A549 (cell line): ENCODE measurements at regions not wholly inside any gene's neighbourhood (a gene's known extent, or its start where the extent isn't known, plus 50 kb on each side); places are given as distances from the start of the nearest gene placed in this dataset.
"Not testable (repeated sequence)": the region's sequence is repeated elsewhere in the genome, so short reads cannot be mapped to it uniquely, and the experiment has no call there.

Experiments used
- ATAC-seq, 2 experiments: fragments of 200-7000 bp in 1 of 2; fragments of >200 bp in 1 of 2; cut with Nextera tagmentation in 1 of 2; cut with Tn5 transposase in 1 of 2; 3 replicates each; pipeline versions ENCODE4 v1.8.0 to v1.9.1; 2018 to 2020; ENCODE audit warnings: mild to moderate bottlenecking in 1 of 2, moderate library complexity in 1 of 2
- CTCF ChIA-PET: fragments of 300-600 bp; sonication (Branson Sonifier 250); formaldehyde crosslinking; extraction: SDS; loops from one replicate; lab custom pipeline; 2021; ENCODE audit warnings: antibody characterized with exemption, inconsistent platforms; lab: Yijun Ruan, JAX
- POLR2A ChIA-PET: fragments of 350-600 bp; formaldehyde crosslinking; extraction: SDS; loops from one replicate; lab custom pipeline; 2021; ENCODE audit warnings: antibody characterized with exemption, inconsistent platforms; lab: Yijun Ruan, JAX
- DNase-seq, 2 experiments: peaks; one replicate each; pipeline versions ENCODE4 v3.0.0 to v3.0.0-alpha.2; 2011 to 2016; ENCODE audit warnings: low read depth in 1 of 2, low spot score in 1 of 2
- FAIRE-seq: peaks from 2 replicates; lab custom pipeline; 2011; peaks lifted over from hg19 to GRCh38; lab: Jason Lieb, UNC
- H3K27ac ChIP-seq, 2 experiments: fragments of >200 bp; sonication (Bioruptor Twin); formaldehyde crosslinking; 3 replicates each; pipeline ENCODE4 v1.5.1; 2016 to 2017
- H3K4me1 ChIP-seq: fragments of >200 bp; sonication (Bioruptor Twin); formaldehyde crosslinking; 3 replicates; pipeline ENCODE4 v1.6.1; 2016
- H3K4me2 ChIP-seq: fragments of >200 bp; sonication (Bioruptor Twin); formaldehyde crosslinking; 3 replicates; pipeline ENCODE4 v1.6.1; 2016
- H3K4me3 ChIP-seq: fragments of >200 bp; sonication (Bioruptor Twin); formaldehyde crosslinking; 3 replicates; pipeline ENCODE4 v1.5.1; 2016
- H3K9me3 ChIP-seq: fragments of >200 bp; sonication (Bioruptor Twin); formaldehyde crosslinking; 3 replicates; pipeline ENCODE4 v1.6.1; 2016
- CBX2 ChIP-seq: fragments of 200-600 bp; sonication (generic); IDR thresholded peaks from 2 replicates; pipeline ENCODE4 v1.6.1; 2016; ENCODE audit warnings: low read depth, mild to moderate bottlenecking, borderline replicate concordance
- CEBPB ChIP-seq, 2 experiments: fragments of >200 bp in 1 of 2; sonication (Bioruptor Twin) in 1 of 2; formaldehyde crosslinking in 1 of 2; IDR thresholded peaks; 2 replicates each; pipeline ENCODE4 v1.6.1; 2012 to 2016
- CHD2 ChIP-seq: fragments of 150-350 bp; IDR thresholded peaks from 2 replicates; pipeline ENCODE4 v1.6.1; 2014; ENCODE audit warnings: low read length; ENCODE audit not compliant: partially characterized antibody
- EP300 ChIP-seq, 2 experiments: fragments of >200 bp; sonication (Bioruptor Twin); formaldehyde crosslinking; IDR thresholded peaks; 2 replicates in 1 of 2; 3 replicates in 1 of 2; pipeline ENCODE4 v1.6.1; 2016 to 2017
- HDAC2 ChIP-seq: fragments of 200-600 bp; sonication (generic); IDR thresholded peaks from 2 replicates; pipeline ENCODE4 v1.6.1; 2016
- HOXA7 ChIP-seq: fragments of 250-450 bp; sonication (Bioruptor Pico); IDR thresholded peaks from 2 replicates; pipeline ENCODE4 v1.5.0; 2020; ENCODE audit warnings: mild to moderate bottlenecking, moderate library complexity
- JUNB ChIP-seq: fragments of >200 bp; sonication (Bioruptor Twin); formaldehyde crosslinking; IDR thresholded peaks from 2 replicates; pipeline ENCODE4 v1.6.1; 2016
- KDM1A ChIP-seq: fragments of 200-600 bp; sonication (generic); IDR thresholded peaks from 2 replicates; pipeline ENCODE4 v1.6.1; 2016; ENCODE audit warnings: low read depth, mild to moderate bottlenecking
- MAZ ChIP-seq: fragments of 150-350 bp; IDR thresholded peaks from 2 replicates; pipeline ENCODE4 v1.6.1; 2014; ENCODE audit warnings: antibody characterized with exemption, low read depth, low read length, borderline replicate concordance
- MYC ChIP-seq: IDR thresholded peaks from 2 replicates; pipeline ENCODE4 v1.6.1; 2012; ENCODE audit warnings: mild to moderate bottlenecking, inconsistent platforms, low read length, improper control_type of control experiment, borderline replicate concordance
- NFE2L2 ChIP-seq: fragments of 150-350 bp; conservative IDR thresholded peaks from 2 replicates; pipeline ENCODE4 v1.6.1; 2014; ENCODE audit warnings: low read length
- PHF8 ChIP-seq: fragments of 200-600 bp; sonication (generic); IDR thresholded peaks from 2 replicates; pipeline ENCODE4 v1.6.1; 2016; ENCODE audit warnings: low read depth, mild to moderate bottlenecking, antibody characterized with exemption, moderate library complexity, borderline replicate concordance
- POLR2A ChIP-seq: IDR thresholded peaks from 2 replicates; pipeline ENCODE4 v1.6.1; 2012; ENCODE audit warnings: mild to moderate bottlenecking, low read length
- RAD21 ChIP-seq, 2 experiments: fragments of >200 bp in 1 of 2; sonication (Bioruptor Twin) in 1 of 2; formaldehyde crosslinking in 1 of 2; IDR thresholded peaks in 1 of 2; conservative IDR thresholded peaks in 1 of 2; 2 replicates in 1 of 2; 3 replicates in 1 of 2; pipeline ENCODE4 v1.6.1; 2012 to 2018; ENCODE audit warnings: inconsistent platforms in 1 of 2
- RCOR1 ChIP-seq: fragments of 150-350 bp; IDR thresholded peaks from 2 replicates; pipeline ENCODE4 v1.6.1; 2014; ENCODE audit warnings: antibody characterized with exemption, low read length, low read depth
- RFX5 ChIP-seq: fragments of 450-650 bp; IDR thresholded peaks from 2 replicates; pipeline ENCODE4 v1.7.1; 2014; ENCODE audit warnings: antibody characterized with exemption, mild to moderate bottlenecking, moderate library complexity
- TP53 ChIP-seq: fragments of 250-450 bp; sonication (Bioruptor Pico); IDR thresholded peaks from 2 replicates; pipeline ENCODE4 v1.5.0; 2021; ENCODE audit warnings: mild to moderate bottlenecking, moderate library complexity
- ZC3H11A ChIP-seq: fragments of 450-650 bp; IDR thresholded peaks from 2 replicates; pipeline ENCODE4 v1.6.1; 2014; ENCODE audit warnings: antibody characterized with exemption, mild to moderate bottlenecking
- ZFP36 ChIP-seq: fragments of 450-650 bp; IDR thresholded peaks from 2 replicates; pipeline ENCODE4 v1.6.1; 2014; ENCODE audit warnings: borderline replicate concordance; ENCODE audit not compliant: partially characterized antibody
- WGBS: methylation state at CpG from one replicate; pipeline ENCODE4 v1.1.6; 2017; ENCODE audit errors: missing lambda C conversion rate; 5-methylcytosine and 5-hydroxymethylcytosine counted together
- TF ChIP-seq, protein P1 (sequence below): fragments of 450-650 bp; IDR thresholded peaks from 2 replicates; pipeline ENCODE4 v1.6.1; 2014; ENCODE audit warnings: antibody characterized with exemption
- TF ChIP-seq, protein P2 (sequence below): fragments of >200 bp; sonication (Bioruptor Twin); formaldehyde crosslinking; IDR thresholded peaks from 3 replicates; pipeline ENCODE4 v1.6.1; 2016
- TF ChIP-seq, protein P3 (sequence below): fragments of 250-450 bp; sonication (Bioruptor Pico); IDR thresholded peaks from 2 replicates; pipeline ENCODE4 v1.5.0; 2020; ENCODE audit warnings: low read depth, mild to moderate bottlenecking, moderate library complexity
- TF ChIP-seq, protein P4 (sequence below): IDR thresholded peaks from 2 replicates; pipeline ENCODE4 v1.6.1; 2012; ENCODE audit warnings: low read depth, borderline replicate concordance
- TF ChIP-seq, protein P5 (sequence below): IDR thresholded peaks from 2 replicates; pipeline ENCODE4 v1.6.1; 2012
- TF ChIP-seq, protein P6 (sequence below): fragments of 150-350 bp; IDR thresholded peaks from 2 replicates; pipeline ENCODE4 v1.6.1; 2014; ENCODE audit warnings: low read depth, mild to moderate bottlenecking, low read length
- TF ChIP-seq, protein P7 (sequence below): IDR thresholded peaks from 2 replicates; pipeline ENCODE4 v1.6.1; 2012

DNA sequence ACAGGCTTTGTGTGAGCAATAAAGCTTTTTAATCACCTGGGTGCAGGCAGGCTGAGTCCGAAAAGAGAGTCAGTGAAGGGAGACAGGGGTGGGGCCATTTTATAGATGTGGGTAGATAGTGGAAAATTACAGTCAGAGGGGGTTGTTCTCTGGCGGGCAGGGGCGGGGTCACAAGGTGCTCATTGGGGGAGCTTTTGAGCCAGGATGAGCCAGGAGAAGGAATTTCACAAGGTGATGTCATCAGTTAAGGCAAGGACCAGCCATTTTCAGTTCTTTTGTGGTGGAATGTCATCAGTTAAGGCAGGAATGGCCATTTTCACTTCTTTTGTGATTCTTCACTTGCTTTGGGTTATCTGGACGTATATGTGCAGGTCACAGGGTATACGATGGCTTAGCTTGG is 571.3 kb upstream of the PCDH7 start:
- H3K9me3 ChIP-seq, POLR2A ChIA-PET, DNase-seq, H3K4me3 ChIP-seq, CTCF ChIA-PET, H3K4me2 ChIP-seq, FAIRE-seq, ATAC-seq, H3K27ac ChIP-seq, H3K4me1 ChIP-seq: not testable (repeated sequence)
- WGBS: 34% methylated on average over 5 of the region's 5 CpGs

DNA sequence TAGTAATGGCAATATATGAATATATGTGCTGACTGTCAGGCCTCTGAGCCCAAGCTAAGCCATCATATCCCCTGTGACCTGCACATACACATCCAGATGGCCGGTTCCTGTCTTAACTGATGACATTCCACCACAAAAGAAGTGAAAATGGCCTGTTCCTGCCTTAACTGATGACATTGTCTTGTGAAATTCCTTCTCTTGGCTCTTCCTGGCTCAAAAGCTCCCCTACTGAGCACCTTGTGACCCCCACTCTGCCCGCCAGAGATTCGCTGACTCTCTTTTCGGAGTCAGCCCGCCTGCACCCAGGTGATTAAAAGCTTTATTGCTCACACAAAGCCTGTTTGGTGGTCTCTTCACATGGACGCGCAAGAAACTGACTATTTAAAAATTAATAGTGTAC is 570.6 kb upstream of the PCDH7 start:
- H3K4me2 ChIP-seq, POLR2A ChIA-PET, DNase-seq, H3K27ac ChIP-seq, H3K4me1 ChIP-seq, H3K4me3 ChIP-seq, ATAC-seq, H3K9me3 ChIP-seq, CTCF ChIA-PET, FAIRE-seq: not testable (repeated sequence)
- WGBS: 61% methylated on average over 7 of the region's 7 CpGs

DNA sequence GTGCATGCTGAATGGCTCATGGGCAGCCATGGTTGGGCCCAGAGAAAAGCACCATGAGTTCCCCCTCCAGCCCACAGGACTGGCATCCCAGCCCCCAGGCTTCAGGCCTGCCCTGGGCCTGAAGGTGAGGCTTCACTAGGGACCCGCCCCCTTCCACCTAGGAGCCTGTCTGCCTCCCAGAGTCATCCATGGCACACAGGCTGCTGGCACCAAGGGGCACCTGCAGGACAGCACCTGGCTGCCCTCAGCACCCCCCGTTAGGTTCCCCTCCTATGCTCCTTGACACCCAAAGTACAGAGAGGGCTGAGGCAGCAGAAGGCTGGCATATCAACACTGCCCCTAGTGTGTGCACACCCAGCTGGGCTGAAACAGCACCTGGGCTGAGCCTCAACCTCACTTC is 566.7 kb upstream of the PCDH7 start:
- H3K4me2 ChIP-seq: no peak overlapping the region
- DNase-seq: no peak
- FAIRE-seq: no peak
- no peak for ATAC-seq
- POLR2A ChIA-PET: no interaction called here
- H3K4me1 ChIP-seq: no peaks in the 10 kb centered on the region
- H3K27ac ChIP-seq: no peak overlapping the region
- no peak overlapping the region for H3K4me3 ChIP-seq
- CTCF ChIA-PET: no interaction called here
- H3K9me3 ChIP-seq: no peaks in the 10 kb centered on the region
- TF ChIP-seq, protein P1, sequence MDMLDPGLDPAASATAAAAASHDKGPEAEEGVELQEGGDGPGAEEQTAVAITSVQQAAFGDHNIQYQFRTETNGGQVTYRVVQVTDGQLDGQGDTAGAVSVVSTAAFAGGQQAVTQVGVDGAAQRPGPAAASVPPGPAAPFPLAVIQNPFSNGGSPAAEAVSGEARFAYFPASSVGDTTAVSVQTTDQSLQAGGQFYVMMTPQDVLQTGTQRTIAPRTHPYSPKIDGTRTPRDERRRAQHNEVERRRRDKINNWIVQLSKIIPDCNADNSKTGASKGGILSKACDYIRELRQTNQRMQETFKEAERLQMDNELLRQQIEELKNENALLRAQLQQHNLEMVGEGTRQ: no peak
- TF ChIP-seq, protein P2, sequence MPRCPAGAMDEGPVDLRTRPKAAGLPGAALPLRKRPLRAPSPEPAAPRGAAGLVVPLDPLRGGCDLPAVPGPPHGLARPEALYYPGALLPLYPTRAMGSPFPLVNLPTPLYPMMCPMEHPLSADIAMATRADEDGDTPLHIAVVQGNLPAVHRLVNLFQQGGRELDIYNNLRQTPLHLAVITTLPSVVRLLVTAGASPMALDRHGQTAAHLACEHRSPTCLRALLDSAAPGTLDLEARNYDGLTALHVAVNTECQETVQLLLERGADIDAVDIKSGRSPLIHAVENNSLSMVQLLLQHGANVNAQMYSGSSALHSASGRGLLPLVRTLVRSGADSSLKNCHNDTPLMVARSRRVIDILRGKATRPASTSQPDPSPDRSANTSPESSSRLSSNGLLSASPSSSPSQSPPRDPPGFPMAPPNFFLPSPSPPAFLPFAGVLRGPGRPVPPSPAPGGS: no peak
- TF ChIP-seq POLR2A: no peak
- no peak for TF ChIP-seq MYC
- TF ChIP-seq NFE2L2: no peak
- no peak for TF ChIP-seq CEBPB (IDR thresholded peaks at IDR 0.05)
- no peak for TF ChIP-seq MAZ
- TF ChIP-seq PHF8: no peak
- TF ChIP-seq KDM1A: no peak
- TF ChIP-seq, protein P3, sequence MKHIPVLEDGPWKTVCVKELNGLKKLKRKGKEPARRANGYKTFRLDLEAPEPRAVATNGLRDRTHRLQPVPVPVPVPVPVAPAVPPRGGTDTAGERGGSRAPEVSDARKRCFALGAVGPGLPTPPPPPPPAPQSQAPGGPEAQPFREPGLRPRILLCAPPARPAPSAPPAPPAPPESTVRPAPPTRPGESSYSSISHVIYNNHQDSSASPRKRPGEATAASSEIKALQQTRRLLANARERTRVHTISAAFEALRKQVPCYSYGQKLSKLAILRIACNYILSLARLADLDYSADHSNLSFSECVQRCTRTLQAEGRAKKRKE (CRISPR knock-in tag): no peak
- TF ChIP-seq TP53: no peak
- TF ChIP-seq, protein P4, sequence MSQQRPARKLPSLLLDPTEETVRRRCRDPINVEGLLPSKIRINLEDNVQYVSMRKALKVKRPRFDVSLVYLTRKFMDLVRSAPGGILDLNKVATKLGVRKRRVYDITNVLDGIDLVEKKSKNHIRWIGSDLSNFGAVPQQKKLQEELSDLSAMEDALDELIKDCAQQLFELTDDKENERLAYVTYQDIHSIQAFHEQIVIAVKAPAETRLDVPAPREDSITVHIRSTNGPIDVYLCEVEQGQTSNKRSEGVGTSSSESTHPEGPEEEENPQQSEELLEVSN: no peak
- TF ChIP-seq CHD2: no peak
- TF ChIP-seq, protein P5, sequence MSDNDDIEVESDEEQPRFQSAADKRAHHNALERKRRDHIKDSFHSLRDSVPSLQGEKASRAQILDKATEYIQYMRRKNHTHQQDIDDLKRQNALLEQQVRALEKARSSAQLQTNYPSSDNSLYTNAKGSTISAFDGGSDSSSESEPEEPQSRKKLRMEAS: no peak
- TF ChIP-seq ZC3H11A: no peak
- WGBS: no CpG with 5 or more reads among the region's 2 CpGs

DNA sequence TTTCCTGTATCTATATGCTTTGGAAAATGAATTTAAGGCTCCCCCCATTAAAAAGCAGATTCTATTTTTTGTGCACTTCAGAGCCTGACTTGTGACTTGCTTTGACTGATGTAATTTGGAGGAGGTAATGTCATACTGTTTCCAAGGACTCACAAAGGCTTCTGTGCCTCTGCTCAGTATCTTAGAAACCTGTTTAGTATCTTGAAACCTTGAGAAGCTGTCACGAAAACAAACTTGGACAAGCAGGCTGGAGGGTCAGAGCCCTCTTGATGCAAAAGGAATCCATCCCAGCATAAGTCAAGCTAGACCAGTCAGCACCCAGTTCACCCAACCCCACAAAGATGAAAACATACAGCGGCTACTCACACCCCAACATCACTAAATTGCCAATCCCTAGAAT is 560.0 kb upstream of the PCDH7 start:
- CTCF ChIA-PET: no interaction called here
- no peak overlapping the region for H3K4me2 ChIP-seq
- H3K9me3 ChIP-seq: no peaks in the 10 kb centered on the region
- no peaks in the 10 kb centered on the region for H3K4me1 ChIP-seq
- no peak overlapping the region for H3K4me3 ChIP-seq
- 27% methylated on average over 2 of the region's 2 CpGs for WGBS
- no peak for ATAC-seq
- no peak for FAIRE-seq
- no peak for DNase-seq
- POLR2A ChIA-PET: no interaction called here
- no peak overlapping the region for H3K27ac ChIP-seq
- TF ChIP-seq JUNB: no peak
- no peak for TF ChIP-seq RCOR1
- no peak for TF ChIP-seq HDAC2
- TF ChIP-seq, protein P6, sequence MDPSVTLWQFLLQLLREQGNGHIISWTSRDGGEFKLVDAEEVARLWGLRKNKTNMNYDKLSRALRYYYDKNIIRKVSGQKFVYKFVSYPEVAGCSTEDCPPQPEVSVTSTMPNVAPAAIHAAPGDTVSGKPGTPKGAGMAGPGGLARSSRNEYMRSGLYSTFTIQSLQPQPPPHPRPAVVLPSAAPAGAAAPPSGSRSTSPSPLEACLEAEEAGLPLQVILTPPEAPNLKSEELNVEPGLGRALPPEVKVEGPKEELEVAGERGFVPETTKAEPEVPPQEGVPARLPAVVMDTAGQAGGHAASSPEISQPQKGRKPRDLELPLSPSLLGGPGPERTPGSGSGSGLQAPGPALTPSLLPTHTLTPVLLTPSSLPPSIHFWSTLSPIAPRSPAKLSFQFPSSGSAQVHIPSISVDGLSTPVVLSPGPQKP: no peak
- TF ChIP-seq, protein P7, sequence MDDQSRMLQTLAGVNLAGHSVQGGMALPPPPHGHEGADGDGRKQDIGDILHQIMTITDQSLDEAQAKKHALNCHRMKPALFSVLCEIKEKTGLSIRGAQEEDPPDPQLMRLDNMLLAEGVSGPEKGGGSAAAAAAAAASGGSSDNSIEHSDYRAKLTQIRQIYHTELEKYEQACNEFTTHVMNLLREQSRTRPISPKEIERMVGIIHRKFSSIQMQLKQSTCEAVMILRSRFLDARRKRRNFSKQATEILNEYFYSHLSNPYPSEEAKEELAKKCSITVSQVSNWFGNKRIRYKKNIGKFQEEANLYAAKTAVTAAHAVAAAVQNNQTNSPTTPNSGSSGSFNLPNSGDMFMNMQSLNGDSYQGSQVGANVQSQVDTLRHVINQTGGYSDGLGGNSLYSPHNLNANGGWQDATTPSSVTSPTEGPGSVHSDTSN: no peak
- no peak for TF ChIP-seq RAD21 (conservative IDR thresholded peaks at IDR 0.05 in 1 of 2, IDR thresholded peaks at IDR 0.05 in 1 of 2)
- TF ChIP-seq MYC: no peak
- no peak for TF ChIP-seq ZFP36
- no peak for TF ChIP-seq RFX5
- TF ChIP-seq HOXA7 (CRISPR knock-in tag): no peak
- no peak for TF ChIP-seq EP300 (IDR thresholded peaks at IDR 0.05)
- no peak for TF ChIP-seq CBX2
